Rectal smooth muscle tissue (tissue), 1 donor: ENCODE measurements at regions not wholly inside any gene's neighbourhood (a gene's known extent, or its start where the extent isn't known, plus 50 kb on each side); places are given as distances from the start of the nearest gene placed in this dataset.
"Not testable (repeated sequence)": the region's sequence is repeated elsewhere in the genome, so short reads cannot be mapped to it uniquely, and the experiment has no call there.

Source experiments
- H3K27ac ChIP-seq: one replicate; pipeline ENCODE4 v1.7.0; 2013; ENCODE audit warnings: low read depth, low read length, inconsistent platforms
- H3K27me3 ChIP-seq: one replicate; pipeline ENCODE4 v1.7.0; 2013; ENCODE audit warnings: low read length; ENCODE audit not compliant: control insufficient read depth, insufficient read depth
- H3K36me3 ChIP-seq: one replicate; pipeline ENCODE4 v1.7.0; 2013; ENCODE audit warnings: low read length; ENCODE audit not compliant: control insufficient read depth, insufficient read depth
- H3K4me1 ChIP-seq: one replicate; pipeline ENCODE4 v1.7.0; 2013; ENCODE audit warnings: low read length; ENCODE audit not compliant: control insufficient read depth, insufficient read depth
- H3K4me3 ChIP-seq: one replicate; pipeline ENCODE4 v1.7.0; 2013; ENCODE audit warnings: low read length
- H3K9ac ChIP-seq: one replicate; pipeline ENCODE4 v1.7.0; 2013; ENCODE audit warnings: low read length

- Histone ChIP-seq H3K27ac (no peak overlapping the region), H3K27me3 (no peaks in the 10 kb centered on the region), H3K36me3 (no peaks in the 10 kb centered on the region), H3K4me3 (no peak overlapping the region), H3K4me1 (no peaks in the 10 kb centered on the region), H3K9ac (no peak overlapping the region)
Observed at GRCh38 chr2:143847257-143847656, 672.7 kb downstream of the ZEB2 start.

- no peak overlapping the region for H3K27ac ChIP-seq
- no peak overlapping the region for H3K4me3 ChIP-seq
- no peaks in the 10 kb centered on the region for H3K36me3 ChIP-seq
- H3K9ac ChIP-seq: no peak overlapping the region
- H3K4me1 ChIP-seq: no peaks in the 10 kb centered on the region
- H3K27me3 ChIP-seq: no peaks in the 10 kb centered on the region
Observed at GRCh38 chr2:143844986-143845385, 674.9 kb downstream of the ZEB2 start.

- Histone ChIP-seq H3K4me3 (no peak overlapping the region), H3K27me3 (no peaks in the 10 kb centered on the region), H3K4me1 (no peaks in the 10 kb centered on the region), H3K36me3 (no peaks in the 10 kb centered on the region), H3K27ac (no peak overlapping the region), H3K9ac (no peak overlapping the region)
Observed at GRCh38 chr2:143843686-143844085, 676.2 kb downstream of the ZEB2 start.

- Histone ChIP-seq H3K4me3 (no peak overlapping the region), H3K36me3 (no peaks in the 10 kb centered on the region), H3K27me3 (no peaks in the 10 kb centered on the region), H3K27ac (no peak overlapping the region), H3K4me1 (no peaks in the 10 kb centered on the region), H3K9ac (no peak overlapping the region)
Observed at GRCh38 chr2:143842836-143843235, 677.1 kb downstream of the ZEB2 start.

- Histone ChIP-seq H3K9ac (no peak overlapping the region), H3K27ac (no peak overlapping the region), H3K36me3 (no peaks in the 10 kb centered on the region), H3K4me1 (no peaks in the 10 kb centered on the region), H3K27me3 (no peaks in the 10 kb centered on the region), H3K4me3 (no peak overlapping the region)
Observed at GRCh38 chr2:143841935-143842334, 678.0 kb downstream of the ZEB2 start.

GRCh38 chr2:143840601-143841000 lies 679.3 kb downstream of the ZEB2 start:
- Histone ChIP-seq H3K36me3 (no peaks in the 10 kb centered on the region), H3K27me3 (no peaks in the 10 kb centered on the region), H3K4me1 (no peaks in the 10 kb centered on the region), H3K9ac (no peak overlapping the region), H3K4me3 (no peak overlapping the region), H3K27ac (no peak overlapping the region)

- Histone ChIP-seq H3K4me3 (no peak overlapping the region), H3K4me1 (no peaks in the 10 kb centered on the region), H3K27me3 (no peaks in the 10 kb centered on the region), H3K27ac (no peak overlapping the region), H3K9ac (no peak overlapping the region), H3K36me3 (no peaks in the 10 kb centered on the region)
Observed at GRCh38 chr2:143840194-143840593, 679.7 kb downstream of the ZEB2 start.

- Histone ChIP-seq H3K27me3 (no peaks in the 10 kb centered on the region), H3K27ac (no peak overlapping the region), H3K4me3 (no peak overlapping the region), H3K9ac (no peak overlapping the region), H3K36me3 (no peaks in the 10 kb centered on the region), H3K4me1 (no peaks in the 10 kb centered on the region)
Observed at GRCh38 chr2:143839456-143839855, 680.5 kb downstream of the ZEB2 start.

GRCh38 chr2:143837055-143837454 lies 682.9 kb downstream of the ZEB2 start:
- H3K4me1 ChIP-seq, H3K36me3 ChIP-seq, H3K4me3 ChIP-seq, H3K27me3 ChIP-seq, H3K27ac ChIP-seq, H3K9ac ChIP-seq: not testable (repeated sequence)

GRCh38 chr2:143835481-143835880 lies 684.4 kb downstream of the ZEB2 start:
- no peaks in the 10 kb centered on the region for H3K27me3 ChIP-seq
- no peaks in the 10 kb centered on the region for H3K36me3 ChIP-seq
- no peaks in the 10 kb centered on the region for H3K4me1 ChIP-seq
- no peak overlapping the region for H3K9ac ChIP-seq
- no peak overlapping the region for H3K4me3 ChIP-seq
- H3K27ac ChIP-seq: no peak overlapping the region

GRCh38 chr2:143833015-143833660 lies 686.8 kb downstream of the ZEB2 start:
- no peak overlapping the region for H3K4me3 ChIP-seq
- H3K9ac ChIP-seq: no peak overlapping the region
- no peaks in the 10 kb centered on the region for H3K27me3 ChIP-seq
- no peak overlapping the region for H3K27ac ChIP-seq
- H3K36me3 ChIP-seq: no peaks in the 10 kb centered on the region
- no peaks in the 10 kb centered on the region for H3K4me1 ChIP-seq

GRCh38 chr2:143830476-143830875 lies 689.4 kb downstream of the ZEB2 start:
- no peak overlapping the region for H3K4me3 ChIP-seq
- H3K36me3 ChIP-seq: no peaks in the 10 kb centered on the region
- H3K4me1 ChIP-seq: no peaks in the 10 kb centered on the region
- H3K9ac ChIP-seq: no peak overlapping the region
- H3K27ac ChIP-seq: no peak overlapping the region
- no peaks in the 10 kb centered on the region for H3K27me3 ChIP-seq

GRCh38 chr2:143828763-143829537 lies 691.0 kb downstream of the ZEB2 start:
- no peak overlapping the region for H3K27ac ChIP-seq

More at GRCh38 chr2:143828763-143829537, 691.0 kb downstream of the ZEB2 start:
- Histone ChIP-seq H3K9ac (no peak overlapping the region), H3K4me1 (no peaks in the 10 kb centered on the region), H3K4me3 (no peak overlapping the region), H3K27me3 (no peaks in the 10 kb centered on the region), H3K36me3 (no peaks in the 10 kb centered on the region)
